ENCODE measurements at regions not wholly inside any gene's neighbourhood (a gene's known extent, or its start where the extent isn't known, plus 50 kb on each side); places are given as distances from the start of the nearest gene placed in this dataset.

DNA sequence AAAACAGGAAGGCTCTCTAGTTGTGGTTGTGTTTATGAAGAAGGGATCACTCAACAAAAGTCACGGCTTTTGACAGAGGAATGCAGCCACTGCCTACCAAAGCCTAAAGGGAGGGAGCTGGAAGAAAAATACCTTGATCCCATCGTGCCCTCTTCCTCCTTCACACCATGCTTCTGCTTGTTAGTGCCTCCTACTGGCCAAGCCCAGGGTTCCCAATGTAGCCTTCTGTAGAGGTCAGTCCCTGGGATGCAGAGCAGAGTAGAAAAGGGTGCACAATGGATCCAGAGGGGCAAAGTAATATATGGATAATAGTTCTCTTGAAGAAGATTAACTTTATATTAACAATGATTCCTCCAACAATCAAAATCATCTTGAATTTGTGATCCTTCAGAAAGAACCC lies 293.5 kb upstream of the FERMT1 start:
- H3K9ac ChIP-seq (ENCODE audit: insufficient read length), result no peak overlapping the region
- TF ChIP-seq FOXP2 (optimal IDR thresholded peaks at IDR 0.05; ENCODE audit: control extremely low read depth, extremely low read length, insufficient read depth) (no peak), EZH2 (IDR thresholded peaks at IDR 0.05) (no peak), POLR2AphosphoS5 (IDR thresholded peaks at IDR 0.05; ENCODE audit: borderline replicate concordance, low read depth, low read length) (no peak)
- H3K27ac ChIP-seq, result no peak overlapping the region
- H3K9me3 ChIP-seq (ENCODE audit: low read depth, low read length), result no peaks in the 10 kb centered on the region
- no peak for DNase-seq (ENCODE audit: low read depth, low spot score)
- H3K36me3 ChIP-seq (ENCODE audit: insufficient read depth, low read length), result no peaks in the 10 kb centered on the region
- H3K4me3 ChIP-seq, result no peak overlapping the region

DNA sequence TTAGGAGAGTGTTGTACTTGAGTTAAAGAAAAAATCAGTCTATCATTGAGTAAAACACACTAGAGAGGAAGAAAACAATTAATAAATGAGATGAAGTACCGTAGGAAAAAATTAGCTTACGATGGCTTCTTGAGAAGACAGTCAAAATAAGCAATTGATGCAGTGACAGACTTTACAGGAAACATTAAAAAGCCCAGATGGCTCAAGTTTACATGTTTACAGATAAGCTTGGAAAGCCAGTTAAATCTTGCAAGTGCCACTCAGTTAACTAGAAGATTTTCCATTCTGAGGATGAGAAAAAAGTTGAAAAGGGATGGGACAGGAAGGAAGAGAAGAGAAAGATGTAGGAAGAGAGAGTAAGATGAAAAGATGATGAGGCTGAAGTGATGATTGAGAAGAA lies 288.8 kb upstream of the FERMT1 start:
- no peaks in the 10 kb centered on the region for H3K9me3 ChIP-seq (ENCODE audit: low read depth, low read length)
- H3K4me3 ChIP-seq, result no peak overlapping the region

GRCh38 chr20:6410721-6411120 lies 287.9 kb upstream of the FERMT1 start:
- no peak overlapping the region for H3K27ac ChIP-seq
- TF ChIP-seq FOXP2 (optimal IDR thresholded peaks at IDR 0.05; ENCODE audit: control extremely low read depth, extremely low read length, insufficient read depth), result no peak
- TF ChIP-seq POLR2AphosphoS5 (IDR thresholded peaks at IDR 0.05; ENCODE audit: borderline replicate concordance, low read depth, low read length), result no peak
- TF ChIP-seq EZH2 (IDR thresholded peaks at IDR 0.05), result no peak
- no peaks in the 10 kb centered on the region for H3K9me3 ChIP-seq (ENCODE audit: low read depth, low read length)
- no peak overlapping the region for H3K4me3 ChIP-seq
- H3K9ac ChIP-seq (ENCODE audit: insufficient read length), result no peak overlapping the region
- H3K36me3 ChIP-seq (ENCODE audit: insufficient read depth, low read length), result no peaks in the 10 kb centered on the region
- DNase-seq (ENCODE audit: low read depth, low spot score), result no peak

More for the DNA sequence above, 288.8 kb upstream of the FERMT1 start:
- TF ChIP-seq EZH2 (IDR thresholded peaks at IDR 0.05), result no peak
- no peak for TF ChIP-seq FOXP2 (optimal IDR thresholded peaks at IDR 0.05; ENCODE audit: control extremely low read depth, extremely low read length, insufficient read depth)
- no peak for TF ChIP-seq POLR2AphosphoS5 (IDR thresholded peaks at IDR 0.05; ENCODE audit: borderline replicate concordance, low read depth, low read length)
- no peak for DNase-seq (ENCODE audit: low read depth, low spot score)
- no peaks in the 10 kb centered on the region for H3K36me3 ChIP-seq (ENCODE audit: insufficient read depth, low read length)
- no peak overlapping the region for H3K9ac ChIP-seq (ENCODE audit: insufficient read length)
- no peak overlapping the region for H3K27ac ChIP-seq

GRCh38 chr20:6407163-6407562 lies 284.3 kb upstream of the FERMT1 start:
- Histone ChIP-seq H3K9ac (ENCODE audit: insufficient read length) (no peak overlapping the region), H3K36me3 (ENCODE audit: insufficient read depth, low read length) (no peaks in the 10 kb centered on the region), H3K4me3 (no peak overlapping the region), H3K9me3 (ENCODE audit: low read depth, low read length) (no peaks in the 10 kb centered on the region), H3K27ac (no peak overlapping the region)
- TF ChIP-seq POLR2AphosphoS5 (IDR thresholded peaks at IDR 0.05; ENCODE audit: borderline replicate concordance, low read depth, low read length) (no peak), FOXP2 (optimal IDR thresholded peaks at IDR 0.05; ENCODE audit: control extremely low read depth, extremely low read length, insufficient read depth) (no peak), EZH2 (IDR thresholded peaks at IDR 0.05) (no peak)
- no peak for DNase-seq (ENCODE audit: low read depth, low spot score)

DNA sequence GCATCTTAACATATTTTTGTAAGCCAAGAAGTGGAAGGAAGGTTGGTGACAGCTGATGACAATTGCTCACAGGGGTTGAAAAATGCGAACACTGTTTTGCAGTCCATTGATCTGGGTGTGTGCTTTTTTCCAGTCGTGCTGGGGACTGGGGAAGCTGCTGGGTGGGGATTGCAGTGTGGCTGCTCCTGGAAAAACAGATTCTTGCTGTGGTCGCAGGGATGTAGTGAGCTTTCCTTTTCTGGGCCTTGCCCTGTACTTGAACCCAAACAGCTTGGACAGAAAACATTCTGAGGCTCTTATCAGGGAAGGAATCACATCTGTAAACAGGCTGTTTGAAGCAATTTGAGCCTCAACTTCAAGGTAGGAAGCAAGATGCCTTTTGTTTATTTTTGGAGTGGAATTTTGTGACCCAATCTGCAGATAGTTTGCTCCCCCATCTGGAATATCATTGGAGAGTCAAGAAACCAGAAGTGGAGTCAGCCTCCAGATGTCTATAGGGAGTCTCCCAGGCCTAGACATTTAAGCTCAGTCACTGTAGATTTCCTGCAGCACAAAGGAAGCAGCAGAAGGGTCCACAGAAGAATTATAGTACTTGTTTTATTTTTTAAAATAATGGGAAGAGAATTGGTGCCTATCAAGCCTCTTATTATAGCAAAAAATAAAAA lies 279.2 kb upstream of the FERMT1 start:
- no peaks in the 10 kb centered on the region for H3K36me3 ChIP-seq (ENCODE audit: insufficient read depth, low read length)
- no peak overlapping the region for H3K27ac ChIP-seq
- H3K9me3 ChIP-seq (ENCODE audit: low read depth, low read length), result no peaks in the 10 kb centered on the region
- H3K9ac ChIP-seq (ENCODE audit: insufficient read length), result no peak overlapping the region
- H3K4me3 ChIP-seq, result no peak overlapping the region
- TF ChIP-seq FOXP2 (optimal IDR thresholded peaks at IDR 0.05; ENCODE audit: control extremely low read depth, extremely low read length, insufficient read depth) (no peak), POLR2AphosphoS5 (IDR thresholded peaks at IDR 0.05; ENCODE audit: borderline replicate concordance, low read depth, low read length) (no peak), EZH2 (IDR thresholded peaks at IDR 0.05) (no peak)
- no peak for DNase-seq (ENCODE audit: low read depth, low spot score)

DNA sequence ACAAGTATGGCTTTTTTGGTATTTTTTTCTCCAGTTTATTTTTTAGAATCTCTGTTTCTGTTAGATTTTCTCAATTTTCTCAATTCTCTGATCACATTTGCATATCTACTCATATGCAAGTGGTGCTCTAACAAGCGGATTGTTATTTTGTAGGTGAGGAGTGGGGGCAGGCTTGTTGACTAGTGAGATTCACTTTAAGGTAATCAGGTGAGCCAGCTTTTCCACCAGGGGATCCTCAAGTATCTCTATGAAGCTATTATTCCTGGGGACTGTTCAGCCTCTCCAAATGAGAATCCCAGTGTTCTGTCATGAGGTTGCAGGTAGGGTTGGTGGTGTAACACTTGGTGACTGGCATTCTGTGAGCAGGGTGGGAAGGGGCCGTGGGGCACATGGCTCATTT lies 274.3 kb upstream of the FERMT1 start:
- Histone ChIP-seq H3K9ac (ENCODE audit: insufficient read length) (no peak overlapping the region), H3K4me3 (no peak overlapping the region), H3K9me3 (ENCODE audit: low read depth, low read length) (no peaks in the 10 kb centered on the region), H3K36me3 (ENCODE audit: insufficient read depth, low read length) (no peaks in the 10 kb centered on the region), H3K27ac (no peak overlapping the region)
- no peak for DNase-seq (ENCODE audit: low read depth, low spot score)
- TF ChIP-seq FOXP2 (optimal IDR thresholded peaks at IDR 0.05; ENCODE audit: control extremely low read depth, extremely low read length, insufficient read depth) (no peak), EZH2 (IDR thresholded peaks at IDR 0.05) (no peak), POLR2AphosphoS5 (IDR thresholded peaks at IDR 0.05; ENCODE audit: borderline replicate concordance, low read depth, low read length) (no peak)

DNA sequence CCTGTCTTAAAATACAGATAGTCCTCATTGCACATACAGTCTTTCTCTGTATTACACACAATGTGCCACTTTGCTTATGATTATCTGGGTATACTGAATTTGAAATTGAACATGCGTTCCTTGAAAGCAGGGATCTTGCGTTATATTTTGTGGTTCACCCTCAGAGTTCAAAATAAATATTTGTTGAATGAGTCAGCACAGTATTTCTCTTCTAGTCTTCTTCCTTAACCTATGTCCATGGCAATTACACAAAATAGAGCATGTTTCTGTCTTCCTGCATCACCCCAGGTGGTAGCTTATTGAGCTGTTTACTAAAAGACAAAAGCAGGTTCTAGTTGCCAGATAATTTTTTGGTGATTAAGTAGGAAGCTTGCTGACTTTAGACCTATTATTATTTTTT lies 272.9 kb upstream of the FERMT1 start:
- Histone ChIP-seq H3K9ac (ENCODE audit: insufficient read length) (no peak overlapping the region), H3K9me3 (ENCODE audit: low read depth, low read length) (no peaks in the 10 kb centered on the region), H3K4me3 (no peak overlapping the region), H3K27ac (no peak overlapping the region), H3K36me3 (ENCODE audit: insufficient read depth, low read length) (no peaks in the 10 kb centered on the region)
- DNase-seq (ENCODE audit: low read depth, low spot score), result no peak
- TF ChIP-seq EZH2 (IDR thresholded peaks at IDR 0.05) (no peak), POLR2AphosphoS5 (IDR thresholded peaks at IDR 0.05; ENCODE audit: borderline replicate concordance, low read depth, low read length) (no peak), FOXP2 (optimal IDR thresholded peaks at IDR 0.05; ENCODE audit: control extremely low read depth, extremely low read length, insufficient read depth) (no peak)

DNA sequence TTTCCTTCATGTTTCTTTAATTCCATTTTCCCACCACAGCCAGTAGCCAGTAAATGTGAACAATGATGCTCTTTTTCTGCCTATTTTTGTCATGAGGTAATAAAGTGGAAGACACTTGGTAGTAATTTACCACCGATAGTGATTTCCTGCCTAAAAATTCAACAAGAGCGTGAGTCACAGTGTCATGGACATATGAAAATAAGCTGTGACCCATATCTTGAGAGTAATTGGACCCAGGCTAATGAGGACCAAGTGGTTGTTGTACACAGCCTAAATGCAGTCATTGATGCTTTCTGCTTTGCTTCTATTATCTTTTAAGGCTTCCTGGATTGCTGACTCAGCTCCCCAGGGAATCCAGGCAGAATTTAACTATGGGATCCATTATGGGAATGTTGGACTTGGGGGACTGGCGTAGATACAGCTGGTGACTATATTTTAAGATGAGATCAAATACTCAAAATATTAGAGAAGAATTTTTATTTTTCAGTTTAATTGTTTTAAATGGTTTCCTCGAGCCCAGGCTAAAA lies 265.9 kb upstream of the FERMT1 start:
- H3K36me3 ChIP-seq (ENCODE audit: insufficient read depth, low read length), result no peaks in the 10 kb centered on the region
- TF ChIP-seq FOXP2 (optimal IDR thresholded peaks at IDR 0.05; ENCODE audit: control extremely low read depth, extremely low read length, insufficient read depth), result no peak
- no peak for TF ChIP-seq EZH2 (IDR thresholded peaks at IDR 0.05)
- TF ChIP-seq POLR2AphosphoS5 (IDR thresholded peaks at IDR 0.05; ENCODE audit: borderline replicate concordance, low read depth, low read length), result no peak
- H3K9ac ChIP-seq (ENCODE audit: insufficient read length), result no peak overlapping the region
- H3K4me3 ChIP-seq, result no peak overlapping the region
- no peak overlapping the region for H3K27ac ChIP-seq
- DNase-seq (ENCODE audit: low read depth, low spot score), result no peak
- H3K9me3 ChIP-seq (ENCODE audit: low read depth, low read length), result no peaks in the 10 kb centered on the region
